WTC11 (cell line): ENCODE measurements at regions not wholly inside any gene's neighbourhood (a gene's known extent, or its start where the extent isn't known, plus 50 kb on each side); places are given as distances from the start of the nearest gene placed in this dataset.

Experiments
- ATAC-seq: fragments of 200-7000 bp; cut with Tn5 transposase; 2 replicates; pipeline ENCODE4 v1.10.0; 2021; ENCODE audit warnings: mild to moderate bottlenecking, moderate library complexity
- CTCF ChIA-PET: fragments of 300-600 bp; sonication (Branson Sonifier 250); formaldehyde crosslinking; loops from one replicate; lab custom pipeline; 2021; ENCODE audit warnings: antibody characterized with exemption; lab: Charles Lee
- POLR2A ChIA-PET: fragments of 350-600 bp; sonication (Branson Sonifier 250); formaldehyde crosslinking; loops from one replicate; lab custom pipeline; 2021; ENCODE audit warnings: antibody characterized with exemption; lab: Charles Lee
- DNase-seq: peaks from one replicate; pipeline ENCODE4 v3.0.0; 2021; ENCODE audit warnings: low spot score
- H3K27ac Mint-ChIP-seq: 2 replicates; pipeline ENCODE4 v1.8.0; 2021; ENCODE audit warnings: mixed read lengths
- H3K27me3 Mint-ChIP-seq: 2 replicates; pipeline ENCODE4 v1.8.0; 2021; ENCODE audit warnings: low read depth, mild to moderate bottlenecking, moderate library complexity, mixed read lengths
- H3K36me3 Mint-ChIP-seq: 2 replicates; pipeline ENCODE4 v1.8.0; 2021; ENCODE audit warnings: mixed read lengths
- H3K4me1 Mint-ChIP-seq: 2 replicates; pipeline ENCODE4 v1.8.0; 2022; ENCODE audit warnings: mixed read lengths
- H3K4me3 Mint-ChIP-seq: 2 replicates; pipeline ENCODE4 v1.8.0; 2021; ENCODE audit warnings: mild to moderate bottlenecking, moderate library complexity, mixed read lengths
- H3K9me3 Mint-ChIP-seq: 2 replicates; pipeline ENCODE4 v1.8.0; 2021; ENCODE audit warnings: mixed read lengths
- ETV6 ChIP-seq: sonication (generic); formaldehyde crosslinking; IDR thresholded peaks from 2 replicates; pipeline ENCODE4 v1.8.1; 2022; ENCODE audit warnings: mild to moderate bottlenecking, missing genetic modification reagents
- GRHL2 ChIP-seq: fragments of 250-450 bp; sonication (Bioruptor Pico); IDR thresholded peaks from 2 replicates; pipeline ENCODE4 v1.8.0; 2022; ENCODE audit warnings: mild to moderate bottlenecking, moderate library complexity; ENCODE audit not compliant: insufficient replicate concordance, severe bottlenecking
- IRF2 ChIP-seq: sonication (generic); formaldehyde crosslinking; IDR thresholded peaks from 2 replicates; pipeline ENCODE4 v1.8.0; 2022; ENCODE audit warnings: low read depth, missing genetic modification reagents, borderline replicate concordance
- JAZF1 ChIP-seq: fragments of 250-450 bp; sonication (Bioruptor Pico); IDR thresholded peaks from 2 replicates; pipeline ENCODE4 v1.9.0; 2021; ENCODE audit warnings: moderate library complexity, mild to moderate bottlenecking, inconsistent platforms
- SOX15 ChIP-seq: fragments of 250-450 bp; sonication (Bioruptor Pico); IDR thresholded peaks from 2 replicates; pipeline ENCODE4 v1.9.0; 2021; ENCODE audit warnings: mild to moderate bottlenecking
- ZNF121 ChIP-seq: sonication (generic); formaldehyde crosslinking; IDR thresholded peaks from 2 replicates; pipeline ENCODE4 v1.8.0; 2023; ENCODE audit warnings: missing genetic modification reagents
- ZNF138 ChIP-seq: sonication (generic); formaldehyde crosslinking; conservative IDR thresholded peaks from 2 replicates; pipeline ENCODE4 v1.8.1; 2022; ENCODE audit warnings: mild to moderate bottlenecking, moderate library complexity, missing genetic modification reagents
- ZNF317 ChIP-seq: sonication (generic); formaldehyde crosslinking; IDR thresholded peaks from 2 replicates; pipeline ENCODE4 v1.8.1; 2023; ENCODE audit warnings: low read depth, mild to moderate bottlenecking, moderate library complexity, missing genetic modification reagents, borderline replicate concordance
- ZNF423 ChIP-seq: fragments of 250-450 bp; sonication (Bioruptor Pico); IDR thresholded peaks from 2 replicates; pipeline ENCODE4 v2.1.2; 2022; ENCODE audit warnings: mild to moderate bottlenecking, moderate library complexity
- TF ChIP-seq, protein P1 (sequence below): sonication (generic); formaldehyde crosslinking; IDR thresholded peaks from 2 replicates; pipeline ENCODE4 v1.8.1; 2023; ENCODE audit warnings: mild to moderate bottlenecking, missing genetic modification reagents, borderline replicate concordance
- TF ChIP-seq, protein P2 (sequence below): fragments of 250-450 bp; sonication (Bioruptor Pico); IDR thresholded peaks from 2 replicates; pipeline ENCODE4 v2.1.2; 2022; ENCODE audit warnings: mild to moderate bottlenecking, moderate library complexity
- TF ChIP-seq, protein P3 (sequence below): sonication (generic); formaldehyde crosslinking; IDR thresholded peaks from 2 replicates; pipeline ENCODE4 v1.8.1; 2022; ENCODE audit warnings: low read depth, mild to moderate bottlenecking, moderate library complexity, missing genetic modification reagents, borderline replicate concordance
- TF ChIP-seq, protein P4 (sequence below): sonication (generic); formaldehyde crosslinking; IDR thresholded peaks from 2 replicates; pipeline ENCODE4 v1.8.0; 2023; ENCODE audit warnings: mild to moderate bottlenecking, missing genetic modification reagents
- TF ChIP-seq, protein P5 (sequence below): sonication (generic); formaldehyde crosslinking; IDR thresholded peaks from 2 replicates; pipeline ENCODE4 v1.8.1; 2022; ENCODE audit warnings: mild to moderate bottlenecking, moderate library complexity, missing genetic modification reagents
- TF ChIP-seq, protein P6 (sequence below): sonication (generic); formaldehyde crosslinking; IDR thresholded peaks from 2 replicates; pipeline ENCODE4 v1.8.0; 2023; ENCODE audit warnings: missing genetic modification reagents, mild to moderate bottlenecking, borderline replicate concordance
- TF ChIP-seq, protein P7 (sequence below): fragments of 250-450 bp; sonication (Bioruptor Pico); conservative IDR thresholded peaks from 2 replicates; pipeline ENCODE4 v1.9.0; 2021; ENCODE audit warnings: mild to moderate bottlenecking

DNA sequence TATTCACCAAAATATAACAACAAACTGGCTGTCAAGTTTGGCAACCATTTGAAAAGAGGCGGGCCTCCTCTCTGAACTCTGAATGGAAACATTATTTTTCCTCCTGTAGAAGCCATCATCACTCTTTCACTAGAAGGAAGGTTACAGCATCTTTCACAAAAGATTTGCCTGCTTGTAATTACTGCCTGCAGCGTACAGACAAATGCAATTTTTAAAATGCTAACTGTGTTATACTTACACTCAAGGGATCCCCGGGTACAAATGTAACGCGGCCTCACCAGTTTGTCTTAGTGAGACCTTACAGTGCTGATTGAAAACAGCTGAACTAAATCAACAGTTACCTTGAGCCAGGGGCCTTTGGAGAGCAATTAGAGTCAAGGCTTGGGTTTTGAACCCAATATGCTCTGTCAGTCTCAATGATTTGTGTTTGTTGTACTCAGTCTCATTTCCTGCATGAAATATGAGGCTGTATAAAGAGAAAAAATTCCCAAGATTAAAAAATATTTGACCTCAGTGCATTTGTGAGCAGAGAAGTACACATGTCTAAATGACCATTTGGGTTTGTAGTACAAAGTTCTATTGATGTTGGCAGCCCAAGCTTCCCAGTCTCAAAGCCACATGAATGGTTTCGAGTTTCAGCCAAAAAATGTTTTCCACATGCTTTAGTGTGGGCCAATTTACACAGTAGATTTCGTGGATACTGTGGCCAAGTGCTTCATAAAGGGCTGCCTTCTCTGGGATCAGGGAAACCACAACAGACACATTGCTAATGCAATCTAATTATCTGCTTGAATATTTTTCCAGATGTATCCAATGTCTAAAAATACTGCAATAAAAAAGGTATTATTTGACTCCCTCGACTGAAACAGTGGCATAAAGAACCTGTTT lies 500.0 kb downstream of the SPATA31D1 start (continued):
- TF ChIP-seq, protein P1, sequence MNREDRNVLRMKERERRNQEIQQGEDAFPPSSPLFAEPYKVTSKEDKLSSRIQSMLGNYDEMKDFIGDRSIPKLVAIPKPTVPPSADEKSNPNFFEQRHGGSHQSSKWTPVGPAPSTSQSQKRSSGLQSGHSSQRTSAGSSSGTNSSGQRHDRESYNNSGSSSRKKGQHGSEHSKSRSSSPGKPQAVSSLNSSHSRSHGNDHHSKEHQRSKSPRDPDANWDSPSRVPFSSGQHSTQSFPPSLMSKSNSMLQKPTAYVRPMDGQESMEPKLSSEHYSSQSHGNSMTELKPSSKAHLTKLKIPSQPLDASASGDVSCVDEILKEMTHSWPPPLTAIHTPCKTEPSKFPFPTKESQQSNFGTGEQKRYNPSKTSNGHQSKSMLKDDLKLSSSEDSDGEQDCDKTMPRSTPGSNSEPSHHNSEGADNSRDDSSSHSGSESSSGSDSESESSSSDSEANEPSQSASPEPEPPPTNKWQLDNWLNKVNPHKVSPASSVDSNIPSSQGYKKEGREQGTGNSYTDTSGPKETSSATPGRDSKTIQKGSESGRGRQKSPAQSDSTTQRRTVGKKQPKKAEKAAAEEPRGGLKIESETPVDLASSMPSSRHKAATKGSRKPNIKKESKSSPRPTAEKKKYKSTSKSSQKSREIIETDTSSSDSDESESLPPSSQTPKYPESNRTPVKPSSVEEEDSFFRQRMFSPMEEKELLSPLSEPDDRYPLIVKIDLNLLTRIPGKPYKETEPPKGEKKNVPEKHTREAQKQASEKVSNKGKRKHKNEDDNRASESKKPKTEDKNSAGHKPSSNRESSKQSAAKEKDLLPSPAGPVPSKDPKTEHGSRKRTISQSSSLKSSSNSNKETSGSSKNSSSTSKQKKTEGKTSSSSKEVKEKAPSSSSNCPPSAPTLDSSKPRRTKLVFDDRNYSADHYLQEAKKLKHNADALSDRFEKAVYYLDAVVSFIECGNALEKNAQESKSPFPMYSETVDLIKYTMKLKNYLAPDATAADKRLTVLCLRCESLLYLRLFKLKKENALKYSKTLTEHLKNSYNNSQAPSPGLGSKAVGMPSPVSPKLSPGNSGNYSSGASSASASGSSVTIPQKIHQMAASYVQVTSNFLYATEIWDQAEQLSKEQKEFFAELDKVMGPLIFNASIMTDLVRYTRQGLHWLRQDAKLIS, result no peak
- TF ChIP-seq SOX15, result no peak
- TF ChIP-seq, protein P2, sequence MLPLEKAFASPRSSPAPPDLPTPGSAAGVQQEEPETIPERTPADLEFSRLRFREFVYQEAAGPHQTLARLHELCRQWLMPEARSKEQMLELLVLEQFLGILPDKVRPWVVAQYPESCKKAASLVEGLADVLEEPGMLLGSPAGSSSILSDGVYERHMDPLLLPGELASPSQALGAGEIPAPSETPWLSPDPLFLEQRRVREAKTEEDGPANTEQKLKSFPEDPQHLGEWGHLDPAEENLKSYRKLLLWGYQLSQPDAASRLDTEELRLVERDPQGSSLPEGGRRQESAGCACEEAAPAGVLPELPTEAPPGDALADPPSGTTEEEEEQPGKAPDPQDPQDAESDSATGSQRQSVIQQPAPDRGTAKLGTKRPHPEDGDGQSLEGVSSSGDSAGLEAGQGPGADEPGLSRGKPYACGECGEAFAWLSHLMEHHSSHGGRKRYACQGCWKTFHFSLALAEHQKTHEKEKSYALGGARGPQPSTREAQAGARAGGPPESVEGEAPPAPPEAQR, result no peak
- no peak for TF ChIP-seq ZNF423
- no peak for TF ChIP-seq ZNF138
- no peak for TF ChIP-seq GRHL2 (CRISPR knock-in tag)
- no peak for TF ChIP-seq ETV6 (CRISPR knock-in tag)
- no peak for TF ChIP-seq JAZF1

DNA sequence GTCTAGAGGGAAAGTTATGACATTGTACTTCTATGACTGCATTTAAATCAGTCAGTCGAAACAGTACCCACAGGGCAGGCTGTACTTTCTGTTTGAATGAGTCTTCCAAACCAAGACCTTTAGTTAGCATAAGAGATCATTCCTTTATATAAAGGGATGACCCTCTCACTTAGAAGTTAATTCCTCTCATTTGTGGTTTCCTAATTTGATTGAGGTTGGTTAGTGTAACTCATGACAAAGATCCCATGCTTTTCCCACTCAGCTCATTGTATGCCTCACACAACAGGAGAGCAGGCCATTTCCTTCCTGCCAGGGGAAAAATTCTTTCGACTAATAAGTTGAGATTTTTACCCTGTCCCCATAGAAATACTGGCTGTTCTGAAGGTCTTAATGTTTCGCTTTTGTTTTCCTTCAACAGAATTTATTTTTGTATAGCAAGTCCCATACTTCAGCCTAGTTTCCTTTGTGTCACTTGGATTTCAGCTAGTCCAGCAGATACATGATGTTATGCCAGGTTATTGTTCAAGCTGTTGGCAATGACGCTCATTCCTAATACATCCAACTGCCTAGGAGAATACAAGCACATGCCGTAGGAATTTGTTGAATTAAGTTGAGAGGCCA lies 500.7 kb downstream of the SPATA31D1 start:
- no peak for ATAC-seq
- H3K27ac Mint-ChIP-seq, result peak overlapping the region; percentile 52; the same call in 1 of the 2 replicates
- H3K9me3 Mint-ChIP-seq, result no peaks in the 10 kb centered on the region
- H3K4me1 Mint-ChIP-seq, result peaks cover 17% of the 10 kb centered on the region
- no peaks in the 10 kb centered on the region for H3K27me3 Mint-ChIP-seq
- DNase-seq, result no peak
- no peaks in the 10 kb centered on the region for H3K36me3 Mint-ChIP-seq
- ChIA-PET CTCF (interaction anchor here (1.1 kb wide), 1 partner anchor 117 kb away, joined by 6 read pairs; no protein-coding TSS in a partner anchor), POLR2A (no interaction called here)
- no peak overlapping the region for H3K4me3 Mint-ChIP-seq
- TF ChIP-seq, protein P3, sequence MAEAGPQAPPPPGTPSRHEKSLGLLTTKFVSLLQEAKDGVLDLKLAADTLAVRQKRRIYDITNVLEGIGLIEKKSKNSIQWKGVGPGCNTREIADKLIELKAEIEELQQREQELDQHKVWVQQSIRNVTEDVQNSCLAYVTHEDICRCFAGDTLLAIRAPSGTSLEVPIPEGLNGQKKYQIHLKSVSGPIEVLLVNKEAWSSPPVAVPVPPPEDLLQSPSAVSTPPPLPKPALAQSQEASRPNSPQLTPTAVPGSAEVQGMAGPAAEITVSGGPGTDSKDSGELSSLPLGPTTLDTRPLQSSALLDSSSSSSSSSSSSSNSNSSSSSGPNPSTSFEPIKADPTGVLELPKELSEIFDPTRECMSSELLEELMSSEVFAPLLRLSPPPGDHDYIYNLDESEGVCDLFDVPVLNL (CRISPR knock-in tag), result no peak
- TF ChIP-seq, protein P4, sequence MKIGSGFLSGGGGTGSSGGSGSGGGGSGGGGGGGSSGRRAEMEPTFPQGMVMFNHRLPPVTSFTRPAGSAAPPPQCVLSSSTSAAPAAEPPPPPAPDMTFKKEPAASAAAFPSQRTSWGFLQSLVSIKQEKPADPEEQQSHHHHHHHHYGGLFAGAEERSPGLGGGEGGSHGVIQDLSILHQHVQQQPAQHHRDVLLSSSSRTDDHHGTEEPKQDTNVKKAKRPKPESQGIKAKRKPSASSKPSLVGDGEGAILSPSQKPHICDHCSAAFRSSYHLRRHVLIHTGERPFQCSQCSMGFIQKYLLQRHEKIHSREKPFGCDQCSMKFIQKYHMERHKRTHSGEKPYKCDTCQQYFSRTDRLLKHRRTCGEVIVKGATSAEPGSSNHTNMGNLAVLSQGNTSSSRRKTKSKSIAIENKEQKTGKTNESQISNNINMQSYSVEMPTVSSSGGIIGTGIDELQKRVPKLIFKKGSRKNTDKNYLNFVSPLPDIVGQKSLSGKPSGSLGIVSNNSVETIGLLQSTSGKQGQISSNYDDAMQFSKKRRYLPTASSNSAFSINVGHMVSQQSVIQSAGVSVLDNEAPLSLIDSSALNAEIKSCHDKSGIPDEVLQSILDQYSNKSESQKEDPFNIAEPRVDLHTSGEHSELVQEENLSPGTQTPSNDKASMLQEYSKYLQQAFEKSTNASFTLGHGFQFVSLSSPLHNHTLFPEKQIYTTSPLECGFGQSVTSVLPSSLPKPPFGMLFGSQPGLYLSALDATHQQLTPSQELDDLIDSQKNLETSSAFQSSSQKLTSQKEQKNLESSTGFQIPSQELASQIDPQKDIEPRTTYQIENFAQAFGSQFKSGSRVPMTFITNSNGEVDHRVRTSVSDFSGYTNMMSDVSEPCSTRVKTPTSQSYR (CRISPR knock-in tag), result no peak
- TF ChIP-seq IRF2 (CRISPR knock-in tag), result no peak
- TF ChIP-seq, protein P5, sequence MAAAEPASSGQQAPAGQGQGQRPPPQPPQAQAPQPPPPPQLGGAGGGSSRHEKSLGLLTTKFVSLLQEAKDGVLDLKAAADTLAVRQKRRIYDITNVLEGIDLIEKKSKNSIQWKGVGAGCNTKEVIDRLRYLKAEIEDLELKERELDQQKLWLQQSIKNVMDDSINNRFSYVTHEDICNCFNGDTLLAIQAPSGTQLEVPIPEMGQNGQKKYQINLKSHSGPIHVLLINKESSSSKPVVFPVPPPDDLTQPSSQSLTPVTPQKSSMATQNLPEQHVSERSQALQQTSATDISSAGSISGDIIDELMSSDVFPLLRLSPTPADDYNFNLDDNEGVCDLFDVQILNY (CRISPR knock-in tag), result no peak
- TF ChIP-seq, protein P6, sequence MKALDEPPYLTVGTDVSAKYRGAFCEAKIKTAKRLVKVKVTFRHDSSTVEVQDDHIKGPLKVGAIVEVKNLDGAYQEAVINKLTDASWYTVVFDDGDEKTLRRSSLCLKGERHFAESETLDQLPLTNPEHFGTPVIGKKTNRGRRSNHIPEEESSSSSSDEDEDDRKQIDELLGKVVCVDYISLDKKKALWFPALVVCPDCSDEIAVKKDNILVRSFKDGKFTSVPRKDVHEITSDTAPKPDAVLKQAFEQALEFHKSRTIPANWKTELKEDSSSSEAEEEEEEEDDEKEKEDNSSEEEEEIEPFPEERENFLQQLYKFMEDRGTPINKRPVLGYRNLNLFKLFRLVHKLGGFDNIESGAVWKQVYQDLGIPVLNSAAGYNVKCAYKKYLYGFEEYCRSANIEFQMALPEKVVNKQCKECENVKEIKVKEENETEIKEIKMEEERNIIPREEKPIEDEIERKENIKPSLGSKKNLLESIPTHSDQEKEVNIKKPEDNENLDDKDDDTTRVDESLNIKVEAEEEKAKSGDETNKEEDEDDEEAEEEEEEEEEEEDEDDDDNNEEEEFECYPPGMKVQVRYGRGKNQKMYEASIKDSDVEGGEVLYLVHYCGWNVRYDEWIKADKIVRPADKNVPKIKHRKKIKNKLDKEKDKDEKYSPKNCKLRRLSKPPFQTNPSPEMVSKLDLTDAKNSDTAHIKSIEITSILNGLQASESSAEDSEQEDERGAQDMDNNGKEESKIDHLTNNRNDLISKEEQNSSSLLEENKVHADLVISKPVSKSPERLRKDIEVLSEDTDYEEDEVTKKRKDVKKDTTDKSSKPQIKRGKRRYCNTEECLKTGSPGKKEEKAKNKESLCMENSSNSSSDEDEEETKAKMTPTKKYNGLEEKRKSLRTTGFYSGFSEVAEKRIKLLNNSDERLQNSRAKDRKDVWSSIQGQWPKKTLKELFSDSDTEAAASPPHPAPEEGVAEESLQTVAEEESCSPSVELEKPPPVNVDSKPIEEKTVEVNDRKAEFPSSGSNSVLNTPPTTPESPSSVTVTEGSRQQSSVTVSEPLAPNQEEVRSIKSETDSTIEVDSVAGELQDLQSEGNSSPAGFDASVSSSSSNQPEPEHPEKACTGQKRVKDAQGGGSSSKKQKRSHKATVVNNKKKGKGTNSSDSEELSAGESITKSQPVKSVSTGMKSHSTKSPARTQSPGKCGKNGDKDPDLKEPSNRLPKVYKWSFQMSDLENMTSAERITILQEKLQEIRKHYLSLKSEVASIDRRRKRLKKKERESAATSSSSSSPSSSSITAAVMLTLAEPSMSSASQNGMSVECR (CRISPR knock-in tag), result no peak
- TF ChIP-seq ZNF121, result no peak
- no peak for TF ChIP-seq ZNF317 (CRISPR knock-in tag)
- TF ChIP-seq, protein P7, sequence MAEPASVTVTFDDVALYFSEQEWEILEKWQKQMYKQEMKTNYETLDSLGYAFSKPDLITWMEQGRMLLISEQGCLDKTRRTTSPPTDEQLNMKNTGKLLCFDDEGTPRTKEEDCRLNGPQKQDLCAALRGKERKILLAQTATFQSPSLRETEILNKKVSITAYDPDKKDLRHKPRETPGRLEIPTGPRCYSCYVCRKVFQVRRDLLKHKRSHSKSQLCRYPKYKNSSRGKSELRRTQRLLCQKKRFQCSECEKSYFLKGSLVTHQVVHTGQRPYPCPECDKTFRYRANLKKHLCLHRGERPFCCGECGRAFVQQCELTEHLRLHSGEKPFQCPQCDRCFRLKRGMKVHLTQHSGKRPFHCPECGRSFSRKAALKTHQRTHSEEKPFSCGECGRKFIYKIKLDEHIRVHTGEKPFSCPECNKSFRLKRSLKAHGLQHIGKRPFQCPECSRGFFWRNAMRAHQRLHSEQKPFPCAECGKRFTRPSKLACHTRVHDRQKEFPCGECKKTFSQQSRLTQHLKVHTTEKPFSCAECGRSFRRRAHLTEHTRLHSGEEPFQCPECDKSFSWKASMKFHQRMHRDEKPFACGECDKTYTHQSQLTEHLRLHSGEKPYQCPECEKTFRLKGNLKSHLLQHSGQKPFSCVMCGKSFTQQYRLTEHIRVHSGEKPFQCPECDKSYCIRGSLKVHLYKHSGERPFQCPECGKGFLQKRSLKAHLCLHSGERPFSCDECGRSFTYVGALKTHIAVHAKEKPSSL (CRISPR knock-in tag), result no peak
